Activated naive CD8-positive, alpha-beta T cell treated with anti-CD3 and anti-CD28 coated beads, Interleukin-2, amount 50 U/mL, for 24 hours (primary cell): ENCODE measurements at regions not wholly inside any gene's neighbourhood (a gene's known extent, or its start where the extent isn't known, plus 50 kb on each side); places are given as distances from the start of the nearest gene placed in this dataset.

ENCODE experiments used
- ATAC-seq: fragments of 150-1000 bp; cut with Tn5 transposase; one replicate; pipeline ENCODE4 v1.10.0; 2021
- DNase-seq: peaks from one replicate; pipeline ENCODE4 v3.0.0; 2021
- H3K27ac Mint-ChIP-seq: one replicate; pipeline ENCODE4 v1.8.0; 2021; ENCODE audit warnings: mild to moderate bottlenecking, mixed read lengths
- H3K27me3 Mint-ChIP-seq: one replicate; pipeline ENCODE4 v1.8.0; 2021; ENCODE audit warnings: mixed read lengths
- H3K36me3 Mint-ChIP-seq: one replicate; pipeline ENCODE4 v1.8.0; 2021; ENCODE audit warnings: low read depth, mixed read lengths
- H3K4me1 Mint-ChIP-seq: one replicate; pipeline ENCODE4 v1.8.0; 2021; ENCODE audit warnings: mixed read lengths
- H3K4me3 Mint-ChIP-seq: one replicate; pipeline ENCODE4 v1.8.0; 2021; ENCODE audit warnings: mild to moderate bottlenecking, moderate library complexity, mixed read lengths
- H3K9me3 Mint-ChIP-seq: one replicate; pipeline ENCODE4 v1.8.0; 2021; ENCODE audit warnings: mixed read lengths

GRCh38 chr4:38574559-38575333 lies 89.3 kb upstream of the KLF3 start:
- Mint-ChIP-seq H3K4me1 (no peaks in the 10 kb centered on the region), H3K27me3 (no peaks in the 10 kb centered on the region), H3K36me3 (no peaks in the 10 kb centered on the region), H3K4me3 (no peak overlapping the region), H3K27ac (no peak overlapping the region), H3K9me3 (no peaks in the 10 kb centered on the region)
- ATAC-seq = no peak
- no peak for DNase-seq

- Mint-ChIP-seq H3K27ac (no peak overlapping the region), H3K36me3 (no peaks in the 10 kb centered on the region), H3K9me3 (no peaks in the 10 kb centered on the region), H3K4me1 (no peaks in the 10 kb centered on the region), H3K27me3 (peaks cover 2% of the 10 kb centered on the region), H3K4me3 (no peak overlapping the region)
- DNase-seq (no peak), ATAC-seq (no peak)
These were observed 87.2 kb upstream of the KLF3 start for GRCh38 chr4:38576767-38577166.

- no peak overlapping the region for H3K4me3 Mint-ChIP-seq
These were observed 86.5 kb upstream of the KLF3 start for GRCh38 chr4:38577462-38577861.

GRCh38 chr4:38581426-38582106 lies 82.4 kb upstream of the KLF3 start:
- Mint-ChIP-seq H3K9me3 (no peaks in the 10 kb centered on the region), H3K36me3 (no peaks in the 10 kb centered on the region), H3K4me3 (no peak overlapping the region), H3K27ac (no peak overlapping the region), H3K27me3 (peaks cover 2% of the 10 kb centered on the region), H3K4me1 (peaks cover 13% of the 10 kb centered on the region)
- DNase-seq = no peak
- ATAC-seq = no peak

More at GRCh38 chr4:38577462-38577861, 86.5 kb upstream of the KLF3 start:
- Mint-ChIP-seq H3K4me1 (peaks cover 3% of the 10 kb centered on the region), H3K36me3 (no peaks in the 10 kb centered on the region), H3K27me3 (peaks cover 2% of the 10 kb centered on the region), H3K9me3 (no peaks in the 10 kb centered on the region), H3K27ac (no peak overlapping the region)
- DNase-seq = no peak
- ATAC-seq = no peak

GRCh38 chr4:38582445-38582844 lies 81.6 kb upstream of the KLF3 start:
- DNase-seq (no peak), ATAC-seq (no peak)
- Mint-ChIP-seq H3K9me3 (no peaks in the 10 kb centered on the region), H3K4me1 (peaks cover 13% of the 10 kb centered on the region), H3K36me3 (no peaks in the 10 kb centered on the region), H3K27me3 (peaks cover 2% of the 10 kb centered on the region), H3K27ac (no peak overlapping the region), H3K4me3 (no peak overlapping the region)

GRCh38 chr4:38582889-38583470 lies 81.0 kb upstream of the KLF3 start:
- Mint-ChIP-seq H3K36me3 (no peaks in the 10 kb centered on the region), H3K27me3 (peaks cover 2% of the 10 kb centered on the region), H3K4me3 (no peak overlapping the region), H3K9me3 (peaks cover 2% of the 10 kb centered on the region), H3K27ac (no peak overlapping the region), H3K4me1 (peaks cover 13% of the 10 kb centered on the region)
- ATAC-seq (peak; percentile 97), DNase-seq (peak; percentile 27)

- Mint-ChIP-seq H3K4me3 (no peak overlapping the region), H3K9me3 (peaks cover 4% of the 10 kb centered on the region), H3K27me3 (no peaks in the 10 kb centered on the region), H3K27ac (no peak overlapping the region), H3K4me1 (peaks cover 13% of the 10 kb centered on the region), H3K36me3 (no peaks in the 10 kb centered on the region)
- DNase-seq = no peak
- no peak for ATAC-seq
These were observed 78.1 kb upstream of the KLF3 start for GRCh38 chr4:38585871-38586270.

GRCh38 chr4:38587106-38587505 lies 76.9 kb upstream of the KLF3 start:
- Mint-ChIP-seq H3K4me1 (peaks cover 13% of the 10 kb centered on the region), H3K4me3 (no peak overlapping the region), H3K27me3 (no peaks in the 10 kb centered on the region), H3K9me3 (peaks cover 4% of the 10 kb centered on the region), H3K27ac (no peak overlapping the region), H3K36me3 (no peaks in the 10 kb centered on the region)
- ATAC-seq = no peak
- DNase-seq = no peak

- peaks cover 4% of the 10 kb centered on the region for H3K9me3 Mint-ChIP-seq
- DNase-seq = no peak
- H3K36me3 Mint-ChIP-seq = no peaks in the 10 kb centered on the region
- no peaks in the 10 kb centered on the region for H3K4me1 Mint-ChIP-seq
- H3K27ac Mint-ChIP-seq = no peak overlapping the region
- H3K27me3 Mint-ChIP-seq = no peaks in the 10 kb centered on the region
- no peak for ATAC-seq
- H3K4me3 Mint-ChIP-seq = no peak overlapping the region
These were observed 74.0 kb upstream of the KLF3 start for GRCh38 chr4:38590046-38590445.

GRCh38 chr4:38591617-38592337 lies 72.2 kb upstream of the KLF3 start:
- Mint-ChIP-seq H3K36me3 (no peaks in the 10 kb centered on the region), H3K27me3 (no peaks in the 10 kb centered on the region), H3K27ac (no peak overlapping the region), H3K9me3 (peaks cover 4% of the 10 kb centered on the region), H3K4me1 (no peaks in the 10 kb centered on the region), H3K4me3 (no peak overlapping the region)
- DNase-seq (no peak), ATAC-seq (no peak)

- DNase-seq (no peak), ATAC-seq (no peak)
- no peaks in the 10 kb centered on the region for H3K36me3 Mint-ChIP-seq
- H3K9me3 Mint-ChIP-seq = no peaks in the 10 kb centered on the region
- no peaks in the 10 kb centered on the region for H3K4me1 Mint-ChIP-seq
- H3K27me3 Mint-ChIP-seq = no peaks in the 10 kb centered on the region
- no peak overlapping the region for H3K4me3 Mint-ChIP-seq
- H3K27ac Mint-ChIP-seq = no peak overlapping the region
These were observed 65.5 kb upstream of the KLF3 start for GRCh38 chr4:38598489-38598888.

GRCh38 chr4:38600575-38600974 lies 63.4 kb upstream of the KLF3 start:
- ATAC-seq = no peak
- Mint-ChIP-seq H3K9me3 (no peaks in the 10 kb centered on the region), H3K36me3 (no peaks in the 10 kb centered on the region), H3K27ac (no peak overlapping the region), H3K4me1 (peaks cover 7% of the 10 kb centered on the region), H3K4me3 (no peak overlapping the region), H3K27me3 (no peaks in the 10 kb centered on the region)
- DNase-seq = no peak

- H3K4me1 Mint-ChIP-seq = peaks cover 12% of the 10 kb centered on the region
- H3K4me3 Mint-ChIP-seq = no peak overlapping the region
- no peaks in the 10 kb centered on the region for H3K9me3 Mint-ChIP-seq
These were observed 62.6 kb upstream of the KLF3 start for GRCh38 chr4:38601244-38601915.

GRCh38 chr4:38601916-38602291 lies 62.1 kb upstream of the KLF3 start:
- DNase-seq (no peak), ATAC-seq (no peak)
- Mint-ChIP-seq H3K27me3 (no peaks in the 10 kb centered on the region), H3K36me3 (no peaks in the 10 kb centered on the region), H3K9me3 (no peaks in the 10 kb centered on the region), H3K4me1 (peaks cover 13% of the 10 kb centered on the region), H3K27ac (no peak overlapping the region), H3K4me3 (no peak overlapping the region)

More at GRCh38 chr4:38601244-38601915, 62.6 kb upstream of the KLF3 start:
- no peak for ATAC-seq
- H3K36me3 Mint-ChIP-seq = no peaks in the 10 kb centered on the region
- no peak overlapping the region for H3K27ac Mint-ChIP-seq
- H3K27me3 Mint-ChIP-seq = no peaks in the 10 kb centered on the region
- DNase-seq = no peak
